HG03045 (cell line): ENCODE measurements at regions not wholly inside any gene's neighbourhood (a gene's known extent, or its start where the extent isn't known, plus 50 kb on each side); places are given as distances from the start of the nearest gene placed in this dataset.
"Not testable (repeated sequence)": the region's sequence is repeated elsewhere in the genome, so short reads cannot be mapped to it uniquely, and the experiment has no call there.

Experiments
- ATAC-seq: cut with Tn5 transposase; IDR thresholded peaks from one replicate; pipeline ENCODE4 v1.9.1; 2021; ENCODE audit warnings: mild to moderate bottlenecking, moderate library complexity; ENCODE audit not compliant: unreplicated experiment

GRCh38 chr5:167290478-167290877 lies 1001.0 kb upstream of the WWC1 start:
- no peak for ATAC-seq

GRCh38 chr5:167294882-167295680 lies 996.4 kb upstream of the WWC1 start:
- no peak for ATAC-seq

GRCh38 chr5:167295681-167296005 lies 995.8 kb upstream of the WWC1 start:
- ATAC-seq, result no peak

GRCh38 chr5:167296066-167296465 lies 995.4 kb upstream of the WWC1 start:
- no peak for ATAC-seq

GRCh38 chr5:167296661-167297060 lies 994.8 kb upstream of the WWC1 start:
- no peak for ATAC-seq

GRCh38 chr5:167299861-167300260 lies 991.6 kb upstream of the WWC1 start:
- ATAC-seq, result not testable (repeated sequence)

- no peak for ATAC-seq
Measured at GRCh38 chr5:167303582-167303981, 987.9 kb upstream of the WWC1 start.

GRCh38 chr5:167304834-167305469 lies 986.5 kb upstream of the WWC1 start:
- no peak for ATAC-seq

GRCh38 chr5:167305591-167306213 lies 985.7 kb upstream of the WWC1 start:
- no peak for ATAC-seq

GRCh38 chr5:167307042-167307441 lies 984.4 kb upstream of the WWC1 start:
- no peak for ATAC-seq

GRCh38 chr5:167308466-167308865 lies 983.0 kb upstream of the WWC1 start:
- ATAC-seq, result no peak

- ATAC-seq, result no peak
Measured at GRCh38 chr5:167309941-167310517, 981.4 kb upstream of the WWC1 start.

GRCh38 chr5:167311340-167311739 lies 980.1 kb upstream of the WWC1 start:
- no peak for ATAC-seq

- no peak for ATAC-seq
Measured at GRCh38 chr5:167312225-167312624, 979.2 kb upstream of the WWC1 start.

GRCh38 chr5:167315762-167316161 lies 975.7 kb upstream of the WWC1 start:
- no peak for ATAC-seq

GRCh38 chr5:167317884-167318283 lies 973.6 kb upstream of the WWC1 start:
- no peak for ATAC-seq

- no peak for ATAC-seq
Measured at GRCh38 chr5:167319243-167319642, 972.2 kb upstream of the WWC1 start.

- no peak for ATAC-seq
Measured at GRCh38 chr5:167320019-167320418, 971.4 kb upstream of the WWC1 start.

GRCh38 chr5:167332309-167332708 lies 959.1 kb upstream of the WWC1 start:
- ATAC-seq, result no peak

- ATAC-seq, result no peak
Measured at GRCh38 chr5:167336161-167336560, 955.3 kb upstream of the WWC1 start.

- no peak for ATAC-seq
Measured at GRCh38 chr5:167339205-167339604, 952.2 kb upstream of the WWC1 start.

GRCh38 chr5:167346461-167346860 lies 945.0 kb upstream of the WWC1 start:
- no peak for ATAC-seq
